Fibroblast of the aortic adventitia (primary cell): ENCODE measurements at regions not wholly inside any gene's neighbourhood (a gene's known extent, or its start where the extent isn't known, plus 50 kb on each side); places are given as distances from the start of the nearest gene placed in this dataset.

Experiments
- DNase-seq: peaks from one replicate; pipeline ENCODE4 v3.0.0-alpha.2; 2010; ENCODE audit warnings: low read depth
- H3K4me3 ChIP-seq: 2 replicates; pipeline ENCODE4 v1.5.1; 2011; ENCODE audit warnings: low read depth, mild to moderate bottlenecking, control low read depth, low read length, moderate library complexity
- CTCF ChIP-seq: IDR thresholded peaks from 2 replicates; pipeline ENCODE4 v1.5.1; 2011; ENCODE audit warnings: mild to moderate bottlenecking, low read length, control low read depth, inconsistent platforms; ENCODE audit not compliant: insufficient read depth

GRCh38 chrX:39574178-39574577, 523.6 kb downstream of the BCOR start:
- DNase-seq = no peak
- no peak for TF ChIP-seq CTCF
- no peak overlapping the region for H3K4me3 ChIP-seq

- TF ChIP-seq CTCF = no peak
- H3K4me3 ChIP-seq = no peak overlapping the region
- no peak for DNase-seq
Measured at GRCh38 chrX:39576041-39576872, 521.5 kb downstream of the BCOR start.

- no peak overlapping the region for H3K4me3 ChIP-seq
- DNase-seq = no peak
- no peak for TF ChIP-seq CTCF
Measured at GRCh38 chrX:39577206-39577984, 520.4 kb downstream of the BCOR start.

- H3K4me3 ChIP-seq = no peak overlapping the region
- peak; percentile 12 for DNase-seq
Measured at GRCh38 chrX:39577985-39578869, 519.5 kb downstream of the BCOR start.

GRCh38 chrX:39580043-39580442, 517.7 kb downstream of the BCOR start:
- no peak for TF ChIP-seq CTCF
- DNase-seq = no peak
- no peak overlapping the region for H3K4me3 ChIP-seq

More at GRCh38 chrX:39577985-39578869, 519.5 kb downstream of the BCOR start:
- no peak for TF ChIP-seq CTCF

- TF ChIP-seq CTCF = no peak
Measured at GRCh38 chrX:39581411-39581810, 516.3 kb downstream of the BCOR start.

More at GRCh38 chrX:39581411-39581810, 516.3 kb downstream of the BCOR start:
- no peak overlapping the region for H3K4me3 ChIP-seq
- no peak for DNase-seq
